ENCODE measurements at regions not wholly inside any gene's neighbourhood (a gene's known extent, or its start where the extent isn't known, plus 50 kb on each side); places are given as distances from the start of the nearest gene placed in this dataset.

DNA sequence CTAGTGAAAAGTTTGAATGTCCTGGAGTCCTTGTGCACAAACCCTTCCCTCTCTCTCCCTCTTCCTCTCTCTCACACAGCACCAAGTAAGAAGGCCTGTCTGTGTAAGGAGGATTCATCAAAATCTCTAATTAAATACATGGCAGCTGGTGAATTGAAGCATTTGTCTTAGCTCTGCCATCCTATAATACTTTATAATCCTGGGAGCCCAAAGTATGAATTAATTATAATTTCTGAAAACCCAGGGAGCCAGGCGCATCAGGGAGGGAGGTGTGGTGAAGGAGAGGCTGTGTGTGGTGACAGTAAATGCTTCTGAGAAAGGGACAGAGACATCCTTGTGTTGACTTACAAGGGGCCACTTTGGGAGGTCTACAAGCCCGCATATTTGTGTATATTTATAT is 691.4 kb upstream of the EEF2KMT start:
- no peak overlapping the region for H3K4me3 ChIP-seq (replicated peaks in 1 of 2; ENCODE audit: low read depth in 1 of 2, low read length in 2 of 2)
- POLR2A ChIA-PET = no interaction called here
- no peaks in the 10 kb centered on the region for H3K9me2 ChIP-seq (ENCODE audit: insufficient read depth)
- no peaks in the 10 kb centered on the region for H3K36me3 ChIP-seq (ENCODE audit: control insufficient read depth in 1 of 2, insufficient read depth in 2 of 2, low read length in 2 of 2)
- no peak overlapping the region for H3K4me2 ChIP-seq (ENCODE audit: low read length)
- no peak overlapping the region for H2AFZ ChIP-seq (ENCODE audit: low read depth, low read length, poor library complexity, severe bottlenecking)
- CTCF ChIA-PET = no interaction called here
- no peaks in the 10 kb centered on the region for H3K4me1 ChIP-seq (ENCODE audit: control insufficient read depth in 1 of 2, insufficient read depth in 2 of 2, low read length in 2 of 2)
- no peak for DNase-seq (ENCODE audit: low read depth, low spot score)
- no peaks in the 10 kb centered on the region for H3K79me2 ChIP-seq (ENCODE audit: insufficient read depth, low read length)
- no peak for ATAC-seq
- no peak for TF ChIP-seq EZH2 (IDR thresholded peaks at IDR 0.05)
- TF ChIP-seq, protein P1, sequence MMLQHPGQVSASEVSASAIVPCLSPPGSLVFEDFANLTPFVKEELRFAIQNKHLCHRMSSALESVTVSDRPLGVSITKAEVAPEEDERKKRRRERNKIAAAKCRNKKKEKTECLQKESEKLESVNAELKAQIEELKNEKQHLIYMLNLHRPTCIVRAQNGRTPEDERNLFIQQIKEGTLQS (IDR thresholded peaks at IDR 0.05) = no peak
- TF ChIP-seq RAD21 (IDR thresholded peaks at IDR 0.05; ENCODE audit: low read depth) = no peak
- no peak for TF ChIP-seq POLR2A (IDR thresholded peaks at IDR 0.05; ENCODE audit: borderline replicate concordance, extremely low read depth, insufficient read depth, insufficient read length)
- TF ChIP-seq EGR1 (IDR thresholded peaks at IDR 0.05; ENCODE audit: low read depth) = no peak
- TF ChIP-seq, protein P2, sequence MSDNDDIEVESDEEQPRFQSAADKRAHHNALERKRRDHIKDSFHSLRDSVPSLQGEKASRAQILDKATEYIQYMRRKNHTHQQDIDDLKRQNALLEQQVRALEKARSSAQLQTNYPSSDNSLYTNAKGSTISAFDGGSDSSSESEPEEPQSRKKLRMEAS (IDR thresholded peaks at IDR 0.05) = no peak
- TF ChIP-seq FOSL1 (IDR thresholded peaks at IDR 0.05; ENCODE audit: low read depth) = no peak
- no peak for TF ChIP-seq JUND (IDR thresholded peaks at IDR 0.05)
- no peak for TF ChIP-seq TCF7L2 (IDR thresholded peaks at IDR 0.05; ENCODE audit: borderline replicate concordance, extremely low read depth, insufficient read depth, insufficient read length)
- no peak for TF ChIP-seq ZFX (IDR thresholded peaks at IDR 0.05)
- no peak for TF ChIP-seq CBX3 (IDR thresholded peaks at IDR 0.05; ENCODE audit: low read depth)
- no peak for TF ChIP-seq ELF1 (IDR thresholded peaks at IDR 0.05; ENCODE audit: borderline replicate concordance, low read depth)
- TF ChIP-seq, protein P3, sequence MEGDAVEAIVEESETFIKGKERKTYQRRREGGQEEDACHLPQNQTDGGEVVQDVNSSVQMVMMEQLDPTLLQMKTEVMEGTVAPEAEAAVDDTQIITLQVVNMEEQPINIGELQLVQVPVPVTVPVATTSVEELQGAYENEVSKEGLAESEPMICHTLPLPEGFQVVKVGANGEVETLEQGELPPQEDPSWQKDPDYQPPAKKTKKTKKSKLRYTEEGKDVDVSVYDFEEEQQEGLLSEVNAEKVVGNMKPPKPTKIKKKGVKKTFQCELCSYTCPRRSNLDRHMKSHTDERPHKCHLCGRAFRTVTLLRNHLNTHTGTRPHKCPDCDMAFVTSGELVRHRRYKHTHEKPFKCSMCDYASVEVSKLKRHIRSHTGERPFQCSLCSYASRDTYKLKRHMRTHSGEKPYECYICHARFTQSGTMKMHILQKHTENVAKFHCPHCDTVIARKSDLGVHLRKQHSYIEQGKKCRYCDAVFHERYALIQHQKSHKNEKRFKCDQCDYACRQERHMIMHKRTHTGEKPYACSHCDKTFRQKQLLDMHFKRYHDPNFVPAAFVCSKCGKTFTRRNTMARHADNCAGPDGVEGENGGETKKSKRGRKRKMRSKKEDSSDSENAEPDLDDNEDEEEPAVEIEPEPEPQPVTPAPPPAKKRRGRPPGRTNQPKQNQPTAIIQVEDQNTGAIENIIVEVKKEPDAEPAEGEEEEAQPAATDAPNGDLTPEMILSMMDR (IDR thresholded peaks at IDR 0.05 in 2 of 3, conservative IDR thresholded peaks at IDR 0.05 in 1 of 3; ENCODE audit: borderline replicate concordance in 1 of 3, insufficient read depth in 1 of 3, low read depth in 2 of 3, low read length in 2 of 3) = no peak
- no peak for TF ChIP-seq SP1 (IDR thresholded peaks at IDR 0.05; ENCODE audit: low read depth)
- TF ChIP-seq SRF (IDR thresholded peaks at IDR 0.05; ENCODE audit: low read depth) = no peak
- TF ChIP-seq CEBPB (IDR thresholded peaks at IDR 0.05; ENCODE audit: low read depth) = no peak
- TF ChIP-seq EZH2phosphoT487 (IDR thresholded peaks at IDR 0.05; ENCODE audit: borderline replicate concordance) = no peak
- no peak for TF ChIP-seq POLR2AphosphoS5 (IDR thresholded peaks at IDR 0.05; ENCODE audit: low read depth, low read length)
- TF ChIP-seq, protein P4, sequence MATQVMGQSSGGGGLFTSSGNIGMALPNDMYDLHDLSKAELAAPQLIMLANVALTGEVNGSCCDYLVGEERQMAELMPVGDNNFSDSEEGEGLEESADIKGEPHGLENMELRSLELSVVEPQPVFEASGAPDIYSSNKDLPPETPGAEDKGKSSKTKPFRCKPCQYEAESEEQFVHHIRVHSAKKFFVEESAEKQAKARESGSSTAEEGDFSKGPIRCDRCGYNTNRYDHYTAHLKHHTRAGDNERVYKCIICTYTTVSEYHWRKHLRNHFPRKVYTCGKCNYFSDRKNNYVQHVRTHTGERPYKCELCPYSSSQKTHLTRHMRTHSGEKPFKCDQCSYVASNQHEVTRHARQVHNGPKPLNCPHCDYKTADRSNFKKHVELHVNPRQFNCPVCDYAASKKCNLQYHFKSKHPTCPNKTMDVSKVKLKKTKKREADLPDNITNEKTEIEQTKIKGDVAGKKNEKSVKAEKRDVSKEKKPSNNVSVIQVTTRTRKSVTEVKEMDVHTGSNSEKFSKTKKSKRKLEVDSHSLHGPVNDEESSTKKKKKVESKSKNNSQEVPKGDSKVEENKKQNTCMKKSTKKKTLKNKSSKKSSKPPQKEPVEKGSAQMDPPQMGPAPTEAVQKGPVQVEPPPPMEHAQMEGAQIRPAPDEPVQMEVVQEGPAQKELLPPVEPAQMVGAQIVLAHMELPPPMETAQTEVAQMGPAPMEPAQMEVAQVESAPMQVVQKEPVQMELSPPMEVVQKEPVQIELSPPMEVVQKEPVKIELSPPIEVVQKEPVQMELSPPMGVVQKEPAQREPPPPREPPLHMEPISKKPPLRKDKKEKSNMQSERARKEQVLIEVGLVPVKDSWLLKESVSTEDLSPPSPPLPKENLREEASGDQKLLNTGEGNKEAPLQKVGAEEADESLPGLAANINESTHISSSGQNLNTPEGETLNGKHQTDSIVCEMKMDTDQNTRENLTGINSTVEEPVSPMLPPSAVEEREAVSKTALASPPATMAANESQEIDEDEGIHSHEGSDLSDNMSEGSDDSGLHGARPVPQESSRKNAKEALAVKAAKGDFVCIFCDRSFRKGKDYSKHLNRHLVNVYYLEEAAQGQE (IDR thresholded peaks at IDR 0.05; ENCODE audit: low read depth) = no peak
- no peak for TF ChIP-seq YY1 (IDR thresholded peaks at IDR 0.05; ENCODE audit: extremely low read depth, insufficient replicate concordance, low read depth, low read length)
- intact Hi-C loops (cut with micrococcal nuclease) = no loop called here
- no TSS peak for BruUV-seq (replicated peaks)
- no peaks in the 10 kb centered on the region for H3K27me3 ChIP-seq (ENCODE audit: insufficient read depth, low read length)
- peaks cover 0 to 3% of the 10 kb centered on the region in 2 experiments; a peak in 2 of 4 replicates for H3K9me3 ChIP-seq (ENCODE audit: control insufficient read depth in 1 of 2, insufficient read depth in 1 of 2, low read depth in 1 of 2, low read length in 2 of 2)
- H3K27ac ChIP-seq (ENCODE audit: low read depth, low read length) = no peak overlapping the region
- RAD21 ChIA-PET (ENCODE audit: low non-redundant PET in 1 of 2, low total read pairs in 2 of 2, uncharacterized antibody in 2 of 2, unreplicated experiment in 2 of 2) = no interaction called here
- no peak overlapping the region for H3K9ac ChIP-seq (ENCODE audit: low read length)
- no peaks in the 10 kb centered on the region for H4K20me1 ChIP-seq (ENCODE audit: insufficient read depth)
